Inflammatory macrophage treated with lipopolysaccharide for 1 hour (primary cell): ENCODE measurements at regions not wholly inside any gene's neighbourhood (a gene's known extent, or its start where the extent isn't known, plus 50 kb on each side); places are given as distances from the start of the nearest gene placed in this dataset.

ENCODE experiments used
- DNase-seq, 2 donors: peaks; one replicate each; pipeline ENCODE4 v3.0.0-alpha.2; 2020 to 2022

GRCh38 chr6:168896321-168896720 is 357.3 kb downstream of the THBS2 start:
- no peak for DNase-seq

DNA sequence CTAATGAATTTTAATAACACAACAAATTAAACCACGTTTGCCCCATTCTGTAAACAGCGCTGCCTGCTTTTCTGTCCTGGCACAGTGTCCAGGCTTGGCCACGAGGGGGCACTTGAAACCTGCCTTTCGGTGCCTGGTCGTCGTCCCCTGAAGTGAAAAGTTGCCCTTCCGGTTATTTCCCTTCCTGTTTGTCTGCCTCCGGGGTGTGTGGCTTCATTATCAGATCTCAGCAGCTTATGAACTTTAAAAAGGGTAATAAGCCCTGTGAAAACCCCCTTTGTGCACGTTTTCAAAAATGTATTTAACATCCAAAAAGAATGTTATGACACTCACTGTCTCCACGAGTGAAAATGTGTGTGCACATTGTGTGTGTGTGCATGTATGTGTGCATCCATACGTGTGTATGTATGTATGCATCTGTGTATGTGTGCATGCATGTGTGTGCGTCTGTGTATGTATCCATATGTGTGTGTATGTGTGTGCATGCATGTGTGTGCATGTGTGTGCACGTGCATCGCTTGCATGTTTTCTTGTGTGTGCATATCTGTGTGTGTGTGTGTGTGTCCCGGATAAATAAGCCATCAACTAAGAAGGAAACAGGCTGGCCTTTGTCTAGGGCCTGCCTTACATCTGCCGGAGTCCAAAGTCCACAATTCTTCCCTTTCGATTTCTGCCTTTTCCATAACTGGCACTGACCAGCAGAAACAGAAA is 358.4 kb downstream of the THBS2 start:
- DNase-seq = peak; percentile 55 to 84

GRCh38 chr6:168892031-168892430 is 361.6 kb downstream of the THBS2 start:
- no peak for DNase-seq

- DNase-seq = no peak
Measured at GRCh38 chr6:168890981-168891365, 362.7 kb downstream of the THBS2 start.

DNA sequence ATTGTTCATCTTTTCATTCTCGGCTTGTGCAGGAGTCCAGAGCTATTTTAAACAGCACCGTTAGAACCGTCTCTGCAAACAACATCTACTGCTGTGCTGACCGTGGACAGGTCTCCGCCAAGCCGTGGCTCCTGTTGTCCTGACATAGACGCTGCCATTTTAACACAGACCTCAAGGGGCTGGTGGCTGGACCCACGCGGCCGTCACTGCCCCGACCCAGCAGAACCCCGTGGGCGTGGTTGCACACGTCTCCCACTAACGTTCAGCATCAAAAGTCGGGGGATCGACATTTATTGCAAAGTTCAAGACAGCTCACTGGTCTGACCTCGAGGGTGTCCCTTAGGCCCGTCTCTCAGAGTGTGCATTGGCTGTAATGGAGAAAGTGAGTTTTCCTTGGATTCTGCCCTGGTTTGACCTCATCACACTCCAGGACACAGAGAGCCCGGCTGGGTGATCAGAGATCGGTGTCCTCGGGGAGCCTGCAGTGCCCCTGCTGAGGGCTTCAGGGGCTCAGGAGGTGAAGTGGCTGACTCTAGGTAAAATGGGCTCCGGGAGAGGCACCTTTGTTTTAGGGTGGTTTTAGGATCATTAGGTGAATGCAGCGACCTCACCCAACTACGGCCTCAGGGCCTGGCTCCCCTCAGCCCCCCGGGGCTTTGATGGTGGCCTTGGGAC is 363.2 kb downstream of the THBS2 start:
- DNase-seq = no peak

DNA sequence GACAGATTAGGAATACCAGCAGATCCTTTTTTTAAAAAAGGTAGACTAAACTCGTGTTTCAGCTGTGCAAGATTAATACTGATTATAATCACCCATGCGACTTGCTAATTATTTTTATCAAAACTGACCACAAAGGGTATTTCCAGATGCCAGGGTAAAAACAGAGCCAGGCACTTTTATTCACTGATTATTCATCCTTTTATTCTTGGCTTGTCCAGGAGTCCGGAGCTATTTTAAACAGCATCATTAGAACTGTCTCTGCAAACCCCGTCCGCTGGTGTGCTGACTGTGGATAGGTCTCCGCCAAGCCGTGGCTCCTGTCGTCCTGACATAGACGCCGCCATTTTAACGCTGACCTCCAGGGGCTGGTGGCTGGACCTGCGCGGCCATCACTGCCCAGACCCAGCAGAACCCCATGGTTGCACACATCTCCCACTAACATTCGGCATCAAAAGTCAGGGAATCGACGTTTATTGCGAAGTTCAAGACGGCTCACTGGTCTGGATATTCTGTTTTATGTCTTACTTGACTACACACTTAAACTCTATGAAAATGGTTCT is 364.8 kb downstream of the THBS2 start:
- DNase-seq = no peak

DNA sequence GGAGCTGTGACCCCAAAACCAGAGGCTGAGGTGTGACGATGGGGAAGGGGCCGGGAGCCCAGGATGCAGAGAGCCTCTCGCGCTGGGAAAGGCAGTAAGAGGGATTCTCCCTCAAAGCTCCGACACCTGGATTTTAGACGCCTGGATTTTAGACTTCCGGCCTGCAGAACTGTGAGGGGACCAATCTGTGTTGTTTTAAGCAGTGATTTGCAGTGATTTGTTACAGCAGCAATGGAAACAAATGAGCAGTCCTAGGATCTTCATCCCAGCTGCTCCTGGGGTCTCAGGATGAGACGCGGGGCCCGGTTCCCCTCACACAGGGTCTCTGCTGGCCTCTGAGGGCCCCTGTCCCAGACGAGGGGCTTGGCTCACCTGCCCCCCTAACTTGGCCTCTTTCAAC is 365.5 kb downstream of the THBS2 start:
- DNase-seq = no peak

DNA sequence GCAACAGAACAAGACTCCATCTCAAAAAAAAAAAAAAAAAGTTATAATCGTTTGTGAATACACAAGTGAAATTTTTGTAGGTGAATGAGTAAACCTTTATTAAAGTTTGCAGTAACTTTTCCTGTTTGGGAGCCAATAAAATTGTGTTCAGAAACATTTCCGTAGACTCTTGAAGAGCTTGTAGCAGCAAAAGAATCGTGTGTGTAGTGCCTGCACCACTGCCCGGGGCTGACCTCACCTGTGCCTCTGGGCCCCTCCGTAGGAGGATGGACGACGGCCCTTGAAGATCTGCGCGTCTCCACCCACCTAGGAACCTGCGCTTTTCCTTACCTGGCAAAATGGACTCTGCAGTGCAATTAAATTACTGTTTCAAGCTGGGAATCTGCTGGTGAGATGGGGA is 366.0 kb downstream of the THBS2 start:
- DNase-seq = no peak

GRCh38 chr6:168886964-168887363 is 366.7 kb downstream of the THBS2 start:
- DNase-seq = no peak

- DNase-seq = no peak
Measured at GRCh38 chr6:168885751-168886742, 367.6 kb downstream of the THBS2 start.

- no peak for DNase-seq
Measured at GRCh38 chr6:168885196-168885595, 368.4 kb downstream of the THBS2 start.

DNA sequence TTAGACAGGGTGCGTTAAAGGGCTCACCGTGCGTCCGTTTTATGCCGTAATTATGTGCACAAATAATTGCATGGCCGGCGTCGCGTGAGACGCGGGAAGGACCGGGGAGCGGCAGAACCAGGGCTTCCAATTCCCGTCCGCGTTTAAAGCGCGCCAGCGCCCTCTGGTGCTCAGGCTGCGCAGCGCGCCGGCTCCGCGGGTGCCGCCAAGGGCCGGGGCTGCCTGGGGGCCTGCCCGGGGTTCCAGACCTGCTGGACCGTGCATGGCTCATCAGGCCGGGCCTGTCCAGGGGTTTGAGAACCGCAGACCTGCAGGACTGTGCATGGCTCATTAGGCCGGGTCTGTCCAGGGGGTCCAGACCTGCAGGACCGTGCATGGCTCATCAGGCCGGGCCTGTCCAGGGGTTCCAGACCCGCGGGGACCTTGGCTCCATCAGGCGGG is 369.0 kb downstream of the THBS2 start:
- DNase-seq = peak; percentile 24 to 72

DNA sequence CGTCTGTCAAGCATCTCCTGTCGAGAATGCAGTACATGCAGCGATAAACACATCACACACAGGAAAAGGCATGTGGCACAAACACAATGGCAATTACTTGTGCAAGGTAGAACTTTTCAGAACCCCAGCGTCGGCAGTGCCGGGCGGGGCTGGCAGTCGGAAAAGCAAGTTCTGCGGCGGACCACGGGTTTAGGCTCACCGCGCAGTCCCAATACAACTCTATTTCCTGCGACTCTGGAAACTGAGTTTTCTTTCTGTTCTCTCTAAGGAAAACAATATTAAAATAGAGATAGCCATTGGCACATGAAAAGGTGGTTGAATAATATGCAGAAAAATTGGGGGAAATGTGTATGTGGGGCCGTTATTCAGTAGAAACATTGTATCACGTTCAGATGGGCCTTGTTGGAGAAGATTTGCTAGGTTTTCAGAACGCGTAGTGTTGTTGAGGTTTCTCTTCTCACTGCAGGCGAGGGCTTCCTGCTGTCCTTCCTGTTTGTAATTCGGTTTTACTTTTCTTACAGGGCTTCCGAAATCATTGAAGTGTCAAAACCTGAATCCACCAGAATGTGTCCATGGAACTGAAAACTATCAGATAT is 369.5 kb downstream of the THBS2 start:
- no peak for DNase-seq

DNA sequence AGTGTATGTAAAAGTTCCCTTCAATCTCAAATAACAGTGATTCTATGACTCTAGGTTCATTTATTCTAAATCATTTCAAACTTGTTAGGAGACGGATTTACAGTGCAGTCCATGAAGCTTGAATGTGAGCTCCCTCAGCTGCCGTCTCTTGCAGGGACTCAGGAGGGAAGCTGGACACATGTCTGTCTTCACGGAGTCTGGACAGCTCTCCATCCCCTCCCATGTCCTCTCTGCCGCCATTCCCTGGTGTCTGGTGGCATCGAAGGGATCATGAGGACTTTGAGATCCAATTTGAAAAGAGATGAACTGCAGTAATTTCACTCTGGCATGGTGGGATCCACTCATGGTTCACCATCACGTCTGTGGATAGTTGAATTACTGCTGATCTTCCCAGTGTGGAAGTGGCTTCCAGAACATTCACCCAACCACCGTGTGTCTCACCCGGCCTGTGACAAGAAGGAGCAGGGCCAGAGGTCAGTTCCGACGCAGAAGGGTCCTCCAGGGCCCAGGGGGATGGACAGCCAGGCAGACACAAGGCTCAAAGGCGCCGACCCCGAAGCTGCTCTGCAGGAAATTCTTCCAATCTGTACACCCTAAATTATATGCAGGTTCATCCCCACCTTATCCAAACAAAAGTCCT is 370.1 kb downstream of the THBS2 start:
- no peak for DNase-seq

DNA sequence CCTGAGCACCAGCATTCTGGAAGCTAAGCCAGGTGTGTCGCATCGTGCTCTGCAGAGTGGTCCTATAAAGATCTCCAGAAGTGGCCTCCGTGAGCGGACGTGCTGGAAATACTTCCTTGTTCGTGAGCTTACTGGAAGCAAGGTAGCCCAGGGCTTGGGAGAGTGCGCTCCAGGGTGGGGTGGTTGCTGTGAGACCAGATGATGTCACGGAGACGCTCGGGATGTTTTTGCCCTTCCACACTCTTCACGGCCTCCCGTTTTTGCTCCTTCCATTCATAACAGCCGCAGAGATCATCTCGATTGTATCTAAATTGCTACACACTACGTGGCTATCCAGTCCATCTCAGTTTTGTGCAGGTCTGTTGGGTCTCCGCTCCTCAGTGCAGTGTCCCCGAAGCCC is 373.4 kb downstream of the THBS2 start:
- no peak for DNase-seq

DNA sequence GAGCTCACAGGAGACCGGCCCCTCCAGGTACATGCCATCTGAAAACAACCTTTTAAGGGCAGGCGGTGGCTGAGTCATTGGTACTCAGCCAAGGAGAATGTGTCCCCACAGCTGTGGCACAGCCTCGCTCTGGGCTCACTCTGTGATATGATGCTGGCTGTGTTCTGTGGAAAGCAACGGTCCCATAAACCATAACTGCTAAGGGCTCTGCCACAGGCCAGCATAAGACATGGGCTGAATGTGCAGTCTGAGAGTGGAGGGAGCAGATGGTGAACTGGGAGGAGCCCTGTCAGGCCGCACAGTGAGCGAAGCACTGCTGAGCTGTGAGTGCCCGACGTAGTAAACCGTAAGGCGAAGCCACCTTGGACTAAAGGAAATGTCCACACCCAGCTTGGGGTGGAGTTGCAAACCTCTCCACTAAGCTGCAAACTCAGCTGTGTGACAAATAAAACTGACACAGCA is 375.8 kb downstream of the THBS2 start:
- no peak for DNase-seq

DNA sequence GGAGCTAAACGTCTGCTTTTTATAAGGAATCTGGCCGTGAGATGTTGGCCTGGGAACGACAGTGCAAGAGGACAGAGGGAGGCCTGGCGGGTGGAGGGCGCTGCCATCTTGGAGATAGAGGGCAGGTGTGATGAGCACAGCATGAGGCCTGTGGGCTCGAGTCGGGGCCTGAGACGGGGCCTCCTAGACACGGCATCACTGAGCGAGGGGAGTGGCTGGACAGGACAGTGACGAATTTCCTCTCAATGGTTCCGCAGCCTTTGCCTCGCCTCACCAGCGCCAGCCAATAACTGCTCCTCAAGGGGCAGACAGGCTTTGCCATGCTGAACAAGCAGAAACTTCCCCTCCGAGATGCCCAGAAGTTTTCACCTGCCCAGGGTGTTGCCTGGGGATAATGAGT is 376.7 kb downstream of the THBS2 start:
- DNase-seq = no peak

DNA sequence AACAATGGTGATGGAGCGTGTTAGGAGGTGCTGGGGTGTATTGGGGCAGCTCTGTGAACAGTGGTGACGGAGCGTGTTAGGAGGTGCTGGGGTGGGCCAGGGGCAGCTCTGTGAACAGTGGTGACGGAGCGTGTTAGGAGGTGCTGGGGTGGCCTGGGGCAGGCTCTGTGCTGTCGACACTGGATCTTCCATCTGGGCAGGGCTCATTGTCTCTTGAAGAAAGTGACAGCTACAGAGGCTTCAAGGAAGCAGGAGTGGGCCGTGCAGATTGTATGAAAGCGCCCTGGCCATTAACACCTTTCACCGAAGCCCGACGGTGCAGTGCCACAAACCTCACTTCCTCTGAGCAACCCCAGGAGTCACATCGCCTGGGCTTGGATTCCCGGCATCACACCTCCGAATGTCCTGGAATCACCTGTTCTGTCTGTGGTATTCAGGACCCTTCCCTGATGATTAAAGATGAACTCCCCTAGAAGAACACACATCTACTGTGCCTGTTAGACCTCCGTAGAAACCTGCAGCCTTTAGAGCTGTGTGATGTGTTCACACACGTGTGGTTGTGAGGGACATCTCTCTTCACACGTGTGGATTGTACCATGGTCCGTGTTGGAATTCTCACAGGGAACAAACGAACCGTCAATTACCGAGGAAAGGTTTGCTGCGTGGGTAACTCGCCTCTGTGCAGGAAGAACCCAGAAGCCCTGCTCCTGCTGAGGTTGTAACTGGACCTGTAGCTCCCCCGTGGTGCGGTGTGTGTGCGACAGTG is 377.7 kb downstream of the THBS2 start:
- no peak for DNase-seq

- no peak for DNase-seq
Measured at GRCh38 chr6:168874637-168875036, 379.0 kb downstream of the THBS2 start.

DNA sequence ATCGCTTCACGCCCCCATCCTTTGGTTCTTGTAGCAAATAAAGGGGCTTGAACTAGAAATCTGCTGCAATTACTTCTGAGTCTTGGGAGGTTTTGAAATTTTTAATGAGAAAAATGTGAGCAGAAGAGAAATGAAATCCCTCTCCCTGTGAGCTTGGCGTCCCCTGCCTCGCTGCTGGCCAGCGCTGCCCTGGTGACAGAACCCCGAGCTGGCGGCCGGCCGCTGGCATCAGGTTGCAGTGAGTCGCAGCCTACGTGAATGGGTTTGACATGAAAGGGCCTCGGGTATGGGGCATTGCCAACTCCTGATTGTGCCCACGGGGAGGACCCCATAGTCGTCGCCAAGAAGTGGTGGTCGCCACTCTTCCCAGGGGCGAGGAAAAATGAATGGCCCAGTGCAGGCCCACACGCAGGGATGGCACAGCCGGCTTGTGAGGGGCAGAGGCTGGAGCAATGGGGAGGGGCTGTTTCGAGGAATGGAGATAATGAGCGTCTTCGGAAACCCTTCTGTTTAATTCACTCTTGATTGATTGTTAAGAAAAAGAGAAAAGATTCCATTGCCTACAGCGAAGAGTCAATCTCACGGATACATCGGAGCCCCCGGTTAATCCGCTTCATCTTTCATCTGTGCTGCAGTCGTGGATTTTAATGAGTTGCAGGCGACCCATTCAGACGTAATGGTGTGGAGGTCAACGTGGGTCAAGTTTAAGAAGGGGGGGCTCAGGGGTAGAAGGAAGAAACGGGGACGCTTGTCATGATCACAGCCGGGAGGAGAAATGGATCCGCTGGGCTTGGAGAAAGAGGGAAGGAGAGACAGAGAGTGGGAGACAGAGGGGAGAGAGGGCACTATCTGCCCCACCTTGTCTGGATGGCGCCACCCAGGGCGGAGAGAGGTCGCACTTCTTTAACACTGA is 380.1 kb downstream of the THBS2 start:
- DNase-seq = no peak
